RPMI7951 (cell line): ENCODE measurements at regions not wholly inside any gene's neighbourhood (a gene's known extent, or its start where the extent isn't known, plus 50 kb on each side); places are given as distances from the start of the nearest gene placed in this dataset.
"Not testable (repeated sequence)": the region's sequence is repeated elsewhere in the genome, so short reads cannot be mapped to it uniquely, and the experiment has no call there.

Experiments
- DNase-seq: peaks from one replicate; pipeline ENCODE4 v3.0.0-alpha.2; 2012; ENCODE audit warnings: low read depth

- peak; percentile 79 for DNase-seq
These were observed 104.0 kb upstream of the PPM1J start for GRCh38 chr1:112818990-112819689.

GRCh38 chr1:112817555-112818373 is 102.6 kb upstream of the PPM1J start:
- no peak for DNase-seq

- DNase-seq = no peak
These were observed 100.2 kb upstream of the PPM1J start for GRCh38 chr1:112815376-112815775.

GRCh38 chr1:112814645-112815044 is 99.5 kb upstream of the PPM1J start:
- not testable (repeated sequence) for DNase-seq

- DNase-seq = peak; percentile 62
These were observed 93.9 kb upstream of the PPM1J start for GRCh38 chr1:112808861-112809684.

- no peak for DNase-seq
These were observed 92.9 kb upstream of the PPM1J start for GRCh38 chr1:112807999-112808398.

- DNase-seq = no peak
These were observed 92.0 kb upstream of the PPM1J start for GRCh38 chr1:112807117-112807516.

GRCh38 chr1:112806090-112806642 is 91.0 kb upstream of the PPM1J start:
- DNase-seq = no peak

GRCh38 chr1:112805155-112805853 is 90.2 kb upstream of the PPM1J start:
- DNase-seq = no peak

GRCh38 chr1:112803906-112804762 is 89.0 kb upstream of the PPM1J start:
- peak; percentile 64 for DNase-seq

GRCh38 chr1:112800289-112800688 is 85.2 kb upstream of the PPM1J start:
- no peak for DNase-seq

GRCh38 chr1:112798292-112798691 is 83.2 kb upstream of the PPM1J start:
- no peak for DNase-seq

GRCh38 chr1:112797224-112797623 is 82.1 kb upstream of the PPM1J start:
- no peak for DNase-seq

GRCh38 chr1:112794654-112795239 is 79.6 kb upstream of the PPM1J start:
- no peak for DNase-seq

GRCh38 chr1:112793631-112794565 is 78.8 kb upstream of the PPM1J start:
- no peak for DNase-seq

- DNase-seq = no peak
These were observed 76.6 kb upstream of the PPM1J start for GRCh38 chr1:112791723-112792104.

- DNase-seq = no peak
These were observed 76.0 kb upstream of the PPM1J start for GRCh38 chr1:112790920-112791722.

- DNase-seq = no peak
These were observed 73.4 kb upstream of the PPM1J start for GRCh38 chr1:112788561-112788960.
